GM12864 (cell line): ENCODE measurements at regions not wholly inside any gene's neighbourhood (a gene's known extent, or its start where the extent isn't known, plus 50 kb on each side); places are given as distances from the start of the nearest gene placed in this dataset.

Experiments
- DNase-seq: peaks from one replicate; pipeline ENCODE4 v3.0.0-alpha.2; 2011; ENCODE audit warnings: low read depth
- H3K4me3 ChIP-seq: 2 replicates; pipeline ENCODE4 v1.5.1; 2011; ENCODE audit warnings: mild to moderate bottlenecking, low read depth, low read length, control low read depth
- TF ChIP-seq, protein P1 (sequence below): IDR thresholded peaks from 2 replicates; pipeline ENCODE4 v1.5.1; 2011; ENCODE audit warnings: low read depth, mild to moderate bottlenecking, moderate library complexity, low read length, control low read depth, inconsistent platforms; ENCODE audit errors: missing control alignments

DNA sequence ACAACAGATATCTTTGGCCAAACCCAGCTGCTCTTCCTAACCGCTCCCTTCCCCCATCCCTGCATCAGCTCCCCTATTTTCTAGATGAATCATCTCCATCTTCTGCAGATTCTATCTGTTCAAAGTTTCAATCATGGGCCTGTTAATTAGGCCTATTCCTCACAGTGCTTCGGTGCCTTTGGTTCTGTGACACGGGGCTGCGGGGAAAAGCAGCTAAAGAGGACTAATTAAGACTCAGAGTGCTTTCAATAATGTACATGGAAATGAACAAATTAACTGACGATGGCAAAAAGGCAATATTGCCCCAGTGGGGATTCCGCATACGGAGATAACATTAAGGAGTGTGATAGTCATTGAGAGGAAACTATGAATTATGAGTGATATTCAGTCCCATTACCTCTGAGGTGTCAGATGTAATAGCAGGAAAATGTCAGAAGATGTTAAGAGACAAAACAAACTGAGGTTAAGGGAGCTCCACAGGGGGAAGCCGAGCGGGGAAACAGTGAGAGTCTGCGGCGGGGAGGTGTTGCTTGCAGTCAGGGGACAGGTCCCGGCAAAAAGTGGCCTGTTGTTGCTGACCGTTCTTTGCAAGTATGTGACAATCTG is 716.9 kb downstream of the TYW1 start:
- TF ChIP-seq, protein P1, sequence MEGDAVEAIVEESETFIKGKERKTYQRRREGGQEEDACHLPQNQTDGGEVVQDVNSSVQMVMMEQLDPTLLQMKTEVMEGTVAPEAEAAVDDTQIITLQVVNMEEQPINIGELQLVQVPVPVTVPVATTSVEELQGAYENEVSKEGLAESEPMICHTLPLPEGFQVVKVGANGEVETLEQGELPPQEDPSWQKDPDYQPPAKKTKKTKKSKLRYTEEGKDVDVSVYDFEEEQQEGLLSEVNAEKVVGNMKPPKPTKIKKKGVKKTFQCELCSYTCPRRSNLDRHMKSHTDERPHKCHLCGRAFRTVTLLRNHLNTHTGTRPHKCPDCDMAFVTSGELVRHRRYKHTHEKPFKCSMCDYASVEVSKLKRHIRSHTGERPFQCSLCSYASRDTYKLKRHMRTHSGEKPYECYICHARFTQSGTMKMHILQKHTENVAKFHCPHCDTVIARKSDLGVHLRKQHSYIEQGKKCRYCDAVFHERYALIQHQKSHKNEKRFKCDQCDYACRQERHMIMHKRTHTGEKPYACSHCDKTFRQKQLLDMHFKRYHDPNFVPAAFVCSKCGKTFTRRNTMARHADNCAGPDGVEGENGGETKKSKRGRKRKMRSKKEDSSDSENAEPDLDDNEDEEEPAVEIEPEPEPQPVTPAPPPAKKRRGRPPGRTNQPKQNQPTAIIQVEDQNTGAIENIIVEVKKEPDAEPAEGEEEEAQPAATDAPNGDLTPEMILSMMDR: no peak
- H3K4me3 ChIP-seq: no peak overlapping the region
- DNase-seq: no peak

DNA sequence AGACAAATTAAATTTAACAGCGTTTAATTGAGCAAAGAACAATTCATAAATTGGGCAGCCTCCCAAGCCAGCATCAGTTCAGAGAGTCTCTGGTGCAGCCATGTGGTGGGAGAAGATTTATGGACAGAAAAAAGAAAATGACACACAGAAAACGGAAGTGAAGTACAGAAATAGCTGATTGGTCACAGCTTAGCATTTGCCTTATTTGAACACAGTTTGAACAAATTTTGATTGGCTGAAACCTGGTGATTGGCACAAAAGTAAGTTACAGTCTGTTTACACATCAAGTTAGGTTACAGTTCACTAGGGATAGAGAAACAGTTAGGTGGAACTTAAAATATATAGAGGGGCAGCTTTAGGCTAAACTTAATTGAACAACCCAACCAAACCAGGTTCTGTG is 720.1 kb downstream of the TYW1 start:
- no peak for DNase-seq
- no peak overlapping the region for H3K4me3 ChIP-seq
- TF ChIP-seq, protein P1: no peak

DNA sequence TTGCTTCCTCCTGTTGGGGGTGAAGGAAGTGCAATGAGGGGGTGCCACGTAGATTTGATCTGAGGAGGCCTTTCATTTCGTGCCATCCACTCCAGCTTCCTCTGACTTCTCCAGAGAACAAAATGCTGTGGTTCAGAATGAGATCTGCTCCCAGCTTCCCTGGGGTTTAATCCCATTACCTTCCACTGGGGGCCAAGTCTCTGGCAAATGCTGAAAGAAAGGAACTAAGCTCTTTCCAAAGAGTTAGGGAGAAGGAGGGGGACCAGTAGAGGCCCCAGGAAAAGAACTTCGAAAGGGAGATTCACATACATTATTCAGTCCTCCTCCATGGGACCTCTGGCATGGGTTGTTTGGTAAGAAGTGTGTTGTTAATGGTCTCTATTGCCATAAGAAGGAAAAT is 727.0 kb downstream of the TYW1 start:
- no peak overlapping the region for H3K4me3 ChIP-seq
- TF ChIP-seq, protein P1: no peak
- no peak for DNase-seq

DNA sequence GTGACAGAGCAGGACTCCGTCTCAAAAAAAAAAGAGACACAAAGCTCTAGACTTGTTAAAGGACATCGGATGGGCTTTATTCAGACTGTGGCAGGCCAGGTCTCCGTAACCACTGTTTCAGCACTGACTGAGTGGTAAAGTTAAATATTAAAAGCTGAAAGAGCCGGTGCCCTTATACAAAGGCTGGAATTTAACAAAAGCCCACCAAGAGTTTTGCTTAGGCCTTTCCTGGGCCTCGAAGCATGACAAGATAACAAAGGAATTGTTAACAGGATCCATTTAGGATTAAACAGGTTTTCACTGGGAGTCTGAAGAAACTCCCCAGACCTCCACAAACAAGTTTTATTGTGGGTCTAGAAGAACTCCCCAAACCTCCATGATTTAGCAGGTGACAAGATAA is 727.8 kb downstream of the TYW1 start:
- no peak overlapping the region for H3K4me3 ChIP-seq
- DNase-seq: no peak
- TF ChIP-seq, protein P1: no peak

DNA sequence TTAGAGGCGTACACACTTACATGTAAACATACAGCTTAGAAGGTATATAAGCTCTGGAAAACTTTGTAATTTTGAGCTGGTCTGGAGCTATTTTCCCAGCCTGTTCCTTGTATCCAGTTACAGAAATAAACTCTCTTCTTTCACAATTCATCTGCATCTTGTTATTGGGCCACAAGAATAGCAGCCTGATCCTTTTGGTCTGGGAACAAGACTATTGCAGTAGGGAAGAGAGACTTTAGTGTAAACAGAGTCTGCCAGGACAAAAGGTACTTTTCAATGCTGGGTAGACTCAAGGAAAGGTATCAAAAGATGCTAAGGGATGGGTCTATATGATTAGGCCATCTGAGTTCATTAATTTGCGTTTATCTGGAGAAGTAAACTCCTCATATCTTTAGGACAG is 728.3 kb downstream of the TYW1 start:
- no peak overlapping the region for H3K4me3 ChIP-seq
- DNase-seq: no peak
- TF ChIP-seq, protein P1: no peak

DNA sequence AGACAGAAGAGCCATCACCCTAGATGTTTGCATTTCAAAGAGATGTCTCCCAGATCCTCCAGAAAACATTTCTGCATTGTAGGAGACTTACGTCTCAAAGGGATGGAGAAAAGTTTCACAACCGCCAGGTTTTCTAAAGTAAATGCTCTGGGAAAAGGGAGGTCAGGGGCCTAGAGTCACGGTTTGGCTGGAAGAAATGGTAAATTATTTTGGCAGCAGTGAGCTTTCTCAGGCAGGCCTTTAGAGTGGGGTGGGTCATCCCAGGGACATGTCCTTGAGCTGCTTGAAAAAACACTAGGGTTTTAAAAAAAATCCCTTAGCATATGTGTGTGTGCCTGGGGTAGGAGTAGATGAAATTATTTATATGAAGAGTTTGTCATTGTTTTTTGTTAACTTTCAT is 728.8 kb downstream of the TYW1 start:
- H3K4me3 ChIP-seq: no peak overlapping the region
- DNase-seq: no peak
- TF ChIP-seq, protein P1: no peak

DNA sequence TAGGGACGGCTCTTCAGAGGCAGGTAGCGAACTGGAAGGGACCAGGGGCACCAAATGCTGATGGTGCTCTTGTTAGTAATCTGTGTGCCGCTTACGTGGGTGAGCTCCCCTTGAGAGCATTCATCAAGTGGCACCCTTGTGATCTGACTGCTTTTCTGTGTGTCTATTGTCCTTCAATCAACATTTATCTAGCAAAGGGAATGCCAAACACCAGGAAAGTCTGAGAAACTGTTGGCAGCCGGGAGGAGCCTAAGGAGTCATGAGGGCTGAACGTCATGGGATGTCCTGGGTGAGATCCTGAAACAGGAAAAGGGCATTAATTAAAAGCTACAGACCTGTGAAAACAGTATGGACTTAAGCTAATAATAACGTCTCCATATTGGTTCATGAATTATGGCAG is 733.1 kb downstream of the TYW1 start:
- no peak for DNase-seq
- H3K4me3 ChIP-seq: no peak overlapping the region
- TF ChIP-seq, protein P1: no peak
